Natural killer cell treated with Interleukin-12 subunit alpha and Interleukin-12 subunit beta and Interleukin-15 and Interleukin-18, amount 100 ng/mL, for 72 hours (primary cell): ENCODE measurements at regions not wholly inside any gene's neighbourhood (a gene's known extent, or its start where the extent isn't known, plus 50 kb on each side); places are given as distances from the start of the nearest gene placed in this dataset.

Source experiments
- ATAC-seq, 2 donors: fragments of 150-1000 bp; cut with Tn5 transposase in 1 of 2; sonication (Bioruptor Pico), chemical (Tn5 transposase) in 1 of 2; 2 replicates each; pipeline ENCODE4 v1.10.0; 2021
- DNase-seq: peaks from one replicate; pipeline ENCODE4 v3.0.0; 2022; ENCODE audit warnings: low spot score
- H3K27ac Mint-ChIP-seq, 2 donors: 1 replicate in 1 of 2; 2 replicates in 1 of 2; pipeline ENCODE4 v1.8.0; 2022; ENCODE audit warnings: mixed read lengths in 2 of 2, mild to moderate bottlenecking in 1 of 2, moderate library complexity in 1 of 2
- H3K27me3 Mint-ChIP-seq, 2 donors: 1 replicate in 1 of 2; 2 replicates in 1 of 2; pipeline ENCODE4 v1.8.0; 2022; ENCODE audit warnings: mixed read lengths in 2 of 2
- H3K36me3 Mint-ChIP-seq: one replicate; pipeline ENCODE4 v1.8.0; 2022; ENCODE audit warnings: mixed read lengths
- H3K4me1 Mint-ChIP-seq, 2 donors: 1 replicate in 1 of 2; 2 replicates in 1 of 2; pipeline ENCODE4 v1.8.0; 2022; ENCODE audit warnings: low read depth in 2 of 2, mixed read lengths in 2 of 2, mild to moderate bottlenecking in 1 of 2
- H3K4me3 Mint-ChIP-seq: one replicate; pipeline ENCODE4 v1.8.0; 2022; ENCODE audit warnings: mixed read lengths
- H3K9me3 Mint-ChIP-seq: 2 replicates; pipeline ENCODE4 v1.8.0; 2022; ENCODE audit warnings: mixed read lengths

DNA sequence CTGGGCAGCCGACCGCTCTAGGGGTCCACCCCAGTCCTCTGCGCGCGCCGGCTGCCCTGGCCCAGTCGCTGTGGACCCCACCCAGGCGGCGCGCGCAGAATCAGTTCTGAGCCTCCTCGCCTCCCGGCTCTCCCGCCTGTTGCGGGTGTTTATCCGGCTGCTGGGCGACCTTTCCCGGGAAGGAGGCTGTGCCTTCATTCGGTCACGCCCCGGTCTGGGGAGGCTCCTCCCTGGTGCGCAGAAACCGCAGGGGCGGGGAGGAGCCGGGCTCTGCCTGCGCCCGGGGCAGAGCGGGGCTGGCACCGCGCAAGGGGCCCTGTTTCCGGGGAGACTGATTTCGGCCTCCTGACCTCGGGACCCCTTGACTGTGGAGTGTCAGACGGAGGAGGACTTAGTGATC, 80.8 kb upstream of the EYS start:
- H3K9me3 Mint-ChIP-seq, result peaks cover 26% of the 10 kb centered on the region
- H3K4me1 Mint-ChIP-seq, result no peaks in the 10 kb centered on the region
- H3K4me3 Mint-ChIP-seq, result no peak overlapping the region
- H3K36me3 Mint-ChIP-seq, result peaks cover 11% of the 10 kb centered on the region
- ATAC-seq (no peak), DNase-seq (no peak)
- no peak overlapping the region for H3K27ac Mint-ChIP-seq
- no peaks in the 10 kb centered on the region for H3K27me3 Mint-ChIP-seq

DNA sequence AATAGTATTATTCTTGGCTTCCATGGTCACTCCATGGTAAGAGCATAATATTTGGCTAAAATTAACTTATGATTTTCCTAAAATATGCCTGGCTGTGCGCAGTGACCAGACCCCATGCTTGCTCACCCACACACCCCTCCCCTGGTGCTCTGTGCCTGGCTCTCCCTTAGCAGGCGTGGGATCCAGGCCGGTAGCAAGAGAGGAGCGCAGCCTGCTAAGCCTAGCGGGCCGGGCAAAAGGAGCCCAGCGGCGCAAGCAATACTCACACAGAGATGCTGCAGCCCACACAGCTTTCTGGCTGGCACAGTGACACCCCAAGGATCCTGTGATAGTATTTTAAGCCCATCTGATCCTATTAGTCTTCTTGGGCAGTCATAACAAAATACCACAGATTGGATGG, 79.8 kb upstream of the EYS start:
- Mint-ChIP-seq H3K4me3 (no peak overlapping the region), H3K9me3 (peaks cover 21% of the 10 kb centered on the region), H3K27ac (no peak overlapping the region), H3K27me3 (no peaks in the 10 kb centered on the region), H3K4me1 (no peaks in the 10 kb centered on the region), H3K36me3 (peaks cover 11% of the 10 kb centered on the region)
- DNase-seq, result no peak
- no peak for ATAC-seq

DNA sequence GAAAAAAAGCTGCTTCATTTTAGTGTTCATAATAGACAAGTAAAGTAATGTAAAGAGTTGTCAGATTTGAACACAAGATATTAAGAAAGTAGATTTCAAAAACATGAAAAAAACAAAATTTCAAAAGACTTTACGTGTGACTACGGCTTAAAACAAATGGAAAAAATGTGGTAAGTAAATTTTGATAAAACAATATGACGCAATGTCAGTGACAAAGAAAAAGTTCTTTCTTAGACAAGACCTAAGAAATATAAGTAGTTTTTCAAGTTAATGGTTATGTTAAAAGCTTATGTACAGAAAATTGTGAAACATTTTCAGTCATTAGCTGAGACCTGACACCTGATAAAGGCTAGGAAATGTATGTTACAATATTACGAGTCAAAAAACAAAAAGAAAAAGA, 73.7 kb upstream of the EYS start:
- no peaks in the 10 kb centered on the region for H3K4me1 Mint-ChIP-seq
- H3K27me3 Mint-ChIP-seq, result no peaks in the 10 kb centered on the region
- H3K36me3 Mint-ChIP-seq, result peaks cover 1% of the 10 kb centered on the region
- H3K9me3 Mint-ChIP-seq, result peaks cover 21% of the 10 kb centered on the region
- ATAC-seq (no peak), DNase-seq (no peak)
- no peak overlapping the region for H3K4me3 Mint-ChIP-seq
- no peak overlapping the region for H3K27ac Mint-ChIP-seq

DNA sequence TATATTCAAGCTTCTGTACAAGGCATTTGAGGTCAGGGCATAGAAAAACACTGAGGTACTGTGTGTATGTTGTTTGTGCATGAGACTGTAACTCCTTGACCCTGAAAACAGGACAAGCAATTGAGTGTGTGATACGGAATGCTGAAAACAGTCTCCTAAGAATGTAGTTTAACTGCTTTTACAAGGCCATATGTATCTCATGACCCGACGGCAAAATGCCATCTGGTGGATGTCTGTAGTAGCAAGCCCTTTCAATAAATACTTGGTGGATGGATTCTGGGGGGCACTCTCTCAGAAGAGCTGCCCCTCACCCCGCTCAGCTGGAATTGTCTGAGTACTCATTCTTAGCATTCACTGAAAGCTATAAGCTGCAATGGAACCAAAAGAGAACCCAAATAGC, 69.3 kb upstream of the EYS start:
- H3K4me1 Mint-ChIP-seq, result no peaks in the 10 kb centered on the region
- H3K27ac Mint-ChIP-seq, result no peak overlapping the region
- no peaks in the 10 kb centered on the region for H3K27me3 Mint-ChIP-seq
- ATAC-seq (no peak), DNase-seq (no peak)
- H3K9me3 Mint-ChIP-seq, result peaks cover 34% of the 10 kb centered on the region
- peaks cover 7% of the 10 kb centered on the region for H3K36me3 Mint-ChIP-seq
- H3K4me3 Mint-ChIP-seq, result no peak overlapping the region

DNA sequence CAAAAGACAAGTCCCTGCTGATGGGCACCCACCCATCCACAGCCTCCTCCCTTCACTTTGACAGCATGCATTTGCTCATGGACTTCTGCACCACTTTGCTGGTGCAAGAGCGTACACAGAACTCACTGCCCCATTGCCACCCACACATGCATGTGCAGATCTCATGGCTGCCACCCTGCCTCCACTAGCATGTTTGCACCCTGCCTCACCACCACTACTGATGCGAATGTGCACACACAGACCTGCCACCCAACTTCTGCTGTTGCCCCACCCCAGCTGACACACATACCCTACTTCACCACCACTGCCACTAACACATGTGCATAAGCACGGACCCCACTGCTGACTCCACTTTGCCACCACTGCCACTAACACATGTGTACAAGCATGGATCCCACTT, 64.9 kb upstream of the EYS start:
- ATAC-seq, result no peak
- H3K27ac Mint-ChIP-seq, result no peak overlapping the region
- no peaks in the 10 kb centered on the region for H3K27me3 Mint-ChIP-seq
- H3K4me3 Mint-ChIP-seq, result no peak overlapping the region
- H3K4me1 Mint-ChIP-seq, result no peaks in the 10 kb centered on the region
- peaks cover 26% of the 10 kb centered on the region for H3K9me3 Mint-ChIP-seq
- peaks cover 7% of the 10 kb centered on the region for H3K36me3 Mint-ChIP-seq
- DNase-seq, result no peak

DNA sequence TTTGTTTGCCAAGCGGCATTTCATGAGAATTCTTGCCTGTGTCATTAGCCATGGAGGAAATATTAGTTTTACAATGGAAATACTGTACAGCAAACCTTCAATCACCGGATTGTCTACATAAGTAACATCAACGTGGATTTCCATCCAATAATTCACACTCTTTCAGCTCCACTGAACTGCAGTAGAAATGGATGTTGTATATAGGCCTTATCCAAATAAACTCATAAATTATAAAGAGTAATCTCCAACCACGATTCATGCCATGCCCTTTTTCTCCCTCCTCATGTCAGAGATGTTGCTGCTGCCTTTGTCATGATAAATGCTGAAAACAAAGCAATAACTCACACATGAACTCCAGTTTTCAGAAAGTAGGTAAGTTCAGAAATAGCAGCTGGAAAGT, 54.9 kb upstream of the EYS start:
- Mint-ChIP-seq H3K4me3 (no peak overlapping the region), H3K4me1 (no peaks in the 10 kb centered on the region), H3K36me3 (peaks cover 6% of the 10 kb centered on the region), H3K27ac (no peak overlapping the region), H3K9me3 (peaks cover 20% of the 10 kb centered on the region), H3K27me3 (no peaks in the 10 kb centered on the region)
- ATAC-seq (no peak), DNase-seq (no peak)

DNA sequence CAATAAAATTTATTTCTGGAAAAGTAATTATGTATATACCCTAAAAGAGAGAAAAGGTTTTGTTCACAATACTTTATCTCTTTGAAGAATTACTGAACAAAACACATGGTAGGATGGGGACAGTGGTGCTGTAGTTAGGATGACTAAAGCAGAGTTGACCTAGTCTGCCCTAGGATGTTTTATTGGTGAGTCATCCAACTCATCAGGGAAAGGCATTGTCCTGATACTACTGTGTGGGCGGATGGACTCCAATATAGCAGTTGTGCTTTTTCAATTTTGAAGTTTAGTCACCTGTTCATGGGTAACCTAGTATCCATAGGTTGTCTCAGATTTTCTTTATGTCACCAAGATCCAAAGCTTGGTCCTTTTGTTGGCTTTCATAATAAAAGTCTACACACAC, 53.3 kb upstream of the EYS start:
- H3K4me1 Mint-ChIP-seq, result no peaks in the 10 kb centered on the region
- no peaks in the 10 kb centered on the region for H3K27me3 Mint-ChIP-seq
- H3K27ac Mint-ChIP-seq, result no peak overlapping the region
- peaks cover 24% of the 10 kb centered on the region for H3K9me3 Mint-ChIP-seq
- DNase-seq (no peak), ATAC-seq (no peak)
- H3K4me3 Mint-ChIP-seq, result no peak overlapping the region
- peaks cover 6% of the 10 kb centered on the region for H3K36me3 Mint-ChIP-seq
